ENCODE measurements at regions not wholly inside any gene's neighbourhood (a gene's known extent, or its start where the extent isn't known, plus 50 kb on each side); places are given as distances from the start of the nearest gene placed in this dataset.

DNA sequence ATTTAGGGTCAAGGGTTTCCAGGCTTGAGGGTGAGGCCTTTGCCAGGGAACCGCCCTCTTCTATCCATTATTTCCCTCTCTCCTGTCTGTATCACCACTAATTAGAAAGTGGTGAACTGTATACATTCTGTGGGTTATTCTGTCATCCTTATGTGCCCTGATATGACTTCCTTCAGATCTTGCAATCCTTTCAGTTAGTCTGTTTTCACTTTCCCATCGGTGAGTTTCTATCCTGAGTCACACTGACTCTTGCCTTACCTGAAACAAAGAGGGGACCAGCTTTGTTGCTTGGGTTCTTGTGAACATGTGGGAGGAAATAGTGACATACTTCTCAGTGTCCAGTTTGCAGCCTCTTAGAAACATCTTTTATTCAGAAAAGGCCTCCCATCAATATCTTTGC, 205.4 kb upstream of the GHR start:
- TF ChIP-seq MYBL2 (CRISPR knock-in tag; IDR thresholded peaks at IDR 0.05) (no peak), ZNF423 (CRISPR knock-in tag; IDR thresholded peaks at IDR 0.05) (no peak), USF2 (CRISPR knock-in tag; IDR thresholded peaks at IDR 0.05) (no peak), SMAD4 (CRISPR knock-in tag; IDR thresholded peaks at IDR 0.05) (no peak), JUN (CRISPR knock-in tag; IDR thresholded peaks at IDR 0.05) (no peak), ZNF317 (CRISPR knock-in tag; IDR thresholded peaks at IDR 0.05; ENCODE audit: borderline replicate concordance, low read depth) (no peak), CTCF (IDR thresholded peaks at IDR 0.05) (no peak), CBFB (CRISPR knock-in tag; IDR thresholded peaks at IDR 0.05; ENCODE audit: low read depth) (no peak), STAT6 (CRISPR knock-in tag; conservative IDR thresholded peaks at IDR 0.05; ENCODE audit: low read depth) (no peak), CREB1 (CRISPR knock-in tag; IDR thresholded peaks at IDR 0.05) (no peak), SP1 (CRISPR knock-in tag; conservative IDR thresholded peaks at IDR 0.05) (no peak)
- TF ChIP-seq, protein P1, sequence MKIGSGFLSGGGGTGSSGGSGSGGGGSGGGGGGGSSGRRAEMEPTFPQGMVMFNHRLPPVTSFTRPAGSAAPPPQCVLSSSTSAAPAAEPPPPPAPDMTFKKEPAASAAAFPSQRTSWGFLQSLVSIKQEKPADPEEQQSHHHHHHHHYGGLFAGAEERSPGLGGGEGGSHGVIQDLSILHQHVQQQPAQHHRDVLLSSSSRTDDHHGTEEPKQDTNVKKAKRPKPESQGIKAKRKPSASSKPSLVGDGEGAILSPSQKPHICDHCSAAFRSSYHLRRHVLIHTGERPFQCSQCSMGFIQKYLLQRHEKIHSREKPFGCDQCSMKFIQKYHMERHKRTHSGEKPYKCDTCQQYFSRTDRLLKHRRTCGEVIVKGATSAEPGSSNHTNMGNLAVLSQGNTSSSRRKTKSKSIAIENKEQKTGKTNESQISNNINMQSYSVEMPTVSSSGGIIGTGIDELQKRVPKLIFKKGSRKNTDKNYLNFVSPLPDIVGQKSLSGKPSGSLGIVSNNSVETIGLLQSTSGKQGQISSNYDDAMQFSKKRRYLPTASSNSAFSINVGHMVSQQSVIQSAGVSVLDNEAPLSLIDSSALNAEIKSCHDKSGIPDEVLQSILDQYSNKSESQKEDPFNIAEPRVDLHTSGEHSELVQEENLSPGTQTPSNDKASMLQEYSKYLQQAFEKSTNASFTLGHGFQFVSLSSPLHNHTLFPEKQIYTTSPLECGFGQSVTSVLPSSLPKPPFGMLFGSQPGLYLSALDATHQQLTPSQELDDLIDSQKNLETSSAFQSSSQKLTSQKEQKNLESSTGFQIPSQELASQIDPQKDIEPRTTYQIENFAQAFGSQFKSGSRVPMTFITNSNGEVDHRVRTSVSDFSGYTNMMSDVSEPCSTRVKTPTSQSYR (CRISPR knock-in tag; IDR thresholded peaks at IDR 0.05) = no peak
- TF ChIP-seq, protein P2, sequence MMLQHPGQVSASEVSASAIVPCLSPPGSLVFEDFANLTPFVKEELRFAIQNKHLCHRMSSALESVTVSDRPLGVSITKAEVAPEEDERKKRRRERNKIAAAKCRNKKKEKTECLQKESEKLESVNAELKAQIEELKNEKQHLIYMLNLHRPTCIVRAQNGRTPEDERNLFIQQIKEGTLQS (CRISPR knock-in tag; conservative IDR thresholded peaks at IDR 0.05) = no peak
- TF ChIP-seq, protein P3, sequence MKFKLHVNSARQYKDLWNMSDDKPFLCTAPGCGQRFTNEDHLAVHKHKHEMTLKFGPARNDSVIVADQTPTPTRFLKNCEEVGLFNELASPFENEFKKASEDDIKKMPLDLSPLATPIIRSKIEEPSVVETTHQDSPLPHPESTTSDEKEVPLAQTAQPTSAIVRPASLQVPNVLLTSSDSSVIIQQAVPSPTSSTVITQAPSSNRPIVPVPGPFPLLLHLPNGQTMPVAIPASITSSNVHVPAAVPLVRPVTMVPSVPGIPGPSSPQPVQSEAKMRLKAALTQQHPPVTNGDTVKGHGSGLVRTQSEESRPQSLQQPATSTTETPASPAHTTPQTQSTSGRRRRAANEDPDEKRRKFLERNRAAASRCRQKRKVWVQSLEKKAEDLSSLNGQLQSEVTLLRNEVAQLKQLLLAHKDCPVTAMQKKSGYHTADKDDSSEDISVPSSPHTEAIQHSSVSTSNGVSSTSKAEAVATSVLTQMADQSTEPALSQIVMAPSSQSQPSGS (CRISPR knock-in tag; IDR thresholded peaks at IDR 0.05; ENCODE audit: borderline replicate concordance, low read depth) = no peak
